Liver (tissue), 8 donors: ENCODE measurements at regions not wholly inside any gene's neighbourhood (a gene's known extent, or its start where the extent isn't known, plus 50 kb on each side); places are given as distances from the start of the nearest gene placed in this dataset.

ENCODE experiments used
- DNase-seq: peaks from one replicate; pipeline ENCODE4 v3.0.0-alpha.2; 2017; ENCODE audit warnings: low spot score
- H3K27ac ChIP-seq, 2 donors: one replicate each; pipeline ENCODE4 v1.7.0; 2013; ENCODE audit warnings: inconsistent platforms in 2 of 2, low read length in 2 of 2, control low read depth in 1 of 2, low read depth in 1 of 2, mild to moderate bottlenecking in 1 of 2
- H3K27me3 ChIP-seq, 4 donors: one replicate each; pipeline versions ENCODE4 v1.6.1 to v1.7.0; 2013; ENCODE audit warnings: low read length in 3 of 4, inconsistent platforms in 1 of 4, mild to moderate bottlenecking in 1 of 4, moderate library complexity in 1 of 4; ENCODE audit not compliant: control insufficient read depth in 4 of 4, insufficient read depth in 4 of 4
- H3K36me3 ChIP-seq, 4 donors: one replicate each; pipeline versions ENCODE4 v1.6.1 to v1.7.0; 2013; ENCODE audit warnings: low read length in 3 of 4, mild to moderate bottlenecking in 3 of 4, low read depth in 1 of 4, moderate library complexity in 1 of 4; ENCODE audit not compliant: control insufficient read depth in 4 of 4, insufficient read depth in 3 of 4
- H3K4me1 ChIP-seq, 4 donors: one replicate each; pipeline versions ENCODE4 v1.6.1 to v1.7.0; 2013; ENCODE audit warnings: low read length in 3 of 4, mild to moderate bottlenecking in 3 of 4, moderate library complexity in 1 of 4; ENCODE audit not compliant: control insufficient read depth in 4 of 4, insufficient read depth in 4 of 4
- H3K4me3 ChIP-seq, 3 donors: one replicate each; pipeline versions ENCODE4 v1.6.1 to v1.7.0; 2013; ENCODE audit warnings: low read length in 3 of 3, control low read depth in 1 of 3, low read depth in 1 of 3, mild to moderate bottlenecking in 1 of 3
- H3K9ac ChIP-seq, 2 donors: one replicate each; pipeline ENCODE4 v1.7.0; 2013; ENCODE audit warnings: low read length in 2 of 2, mild to moderate bottlenecking in 2 of 2, moderate library complexity in 2 of 2, control low read depth in 1 of 2, low read depth in 1 of 2
- H3K9me3 ChIP-seq, 4 donors: one replicate each; pipeline versions ENCODE4 v1.6.1 to v1.7.0; 2013; ENCODE audit warnings: low read length in 3 of 4; ENCODE audit not compliant: control insufficient read depth in 4 of 4
- EGR1 ChIP-seq, 2 donors: IDR thresholded peaks; 2 replicates each; pipeline ENCODE4 v1.6.1; 2016 to 2018; ENCODE audit warnings: antibody characterized with exemption in 2 of 2, low read depth in 2 of 2
- FOXA1 ChIP-seq: IDR thresholded peaks from 2 replicates; pipeline ENCODE4 v1.6.1; 2016; ENCODE audit warnings: antibody characterized with exemption
- FOXA2 ChIP-seq: IDR thresholded peaks from 2 replicates; pipeline ENCODE4 v1.6.1; 2016; ENCODE audit warnings: antibody characterized with exemption
- GABPA ChIP-seq, 2 donors: IDR thresholded peaks in 1 of 2; conservative IDR thresholded peaks in 1 of 2; 2 replicates each; pipeline ENCODE4 v1.6.1; 2016; ENCODE audit warnings: antibody characterized with exemption in 2 of 2, mild to moderate bottlenecking in 1 of 2, moderate library complexity in 1 of 2
- HNF4A ChIP-seq, 2 donors: conservative IDR thresholded peaks; 2 replicates each; pipeline ENCODE4 v1.6.1; 2016; ENCODE audit warnings: antibody characterized with exemption in 2 of 2, mild to moderate bottlenecking in 2 of 2
- HNF4G ChIP-seq: IDR thresholded peaks from 2 replicates; pipeline ENCODE4 v1.6.1; 2016; ENCODE audit warnings: antibody characterized with exemption
- JUND ChIP-seq, 2 donors: IDR thresholded peaks; 2 replicates each; pipeline ENCODE4 v1.6.1; 2016; ENCODE audit warnings: antibody characterized with exemption in 2 of 2
- NR2F2 ChIP-seq: IDR thresholded peaks from 2 replicates; pipeline ENCODE4 v1.6.1; 2016; ENCODE audit warnings: antibody characterized with exemption
- RAD21 ChIP-seq, 2 donors: IDR thresholded peaks; 2 replicates each; pipeline ENCODE4 v1.6.1; 2016; ENCODE audit warnings: antibody characterized with exemption in 2 of 2, mild to moderate bottlenecking in 2 of 2
- RXRA ChIP-seq, 2 donors: IDR thresholded peaks; 2 replicates each; pipeline ENCODE4 v1.6.1; 2017 to 2018; ENCODE audit warnings: antibody characterized with exemption in 2 of 2, mild to moderate bottlenecking in 1 of 2
- SP1 ChIP-seq: IDR thresholded peaks from 2 replicates; pipeline ENCODE4 v1.6.1; 2018; ENCODE audit warnings: antibody characterized with exemption, mild to moderate bottlenecking
- TAF1 ChIP-seq: conservative IDR thresholded peaks from 2 replicates; pipeline ENCODE4 v1.6.1; 2016; ENCODE audit warnings: antibody characterized with exemption, mild to moderate bottlenecking
- YY1 ChIP-seq: IDR thresholded peaks from 2 replicates; pipeline ENCODE4 v1.6.1; 2016; ENCODE audit warnings: antibody characterized with exemption, mild to moderate bottlenecking
- WGBS: extraction: QIAGEN DNeasy Blood & Tissue Kit; methylation state at CpG from one replicate; pipeline ENCODE4 v1.1.7; 2013; 5-methylcytosine and 5-hydroxymethylcytosine counted together
- TF ChIP-seq, protein P1 (sequence below): IDR thresholded peaks from 2 replicates; pipeline ENCODE4 v1.6.1; 2016; ENCODE audit warnings: antibody characterized with exemption, mild to moderate bottlenecking
- TF ChIP-seq, protein P2 (sequence below): IDR thresholded peaks from 2 replicates; pipeline ENCODE4 v1.6.1; 2016; ENCODE audit warnings: antibody characterized with exemption
- TF ChIP-seq, protein P3 (sequence below): IDR thresholded peaks from 2 replicates; pipeline ENCODE4 v1.6.1; 2016; ENCODE audit warnings: antibody characterized with exemption
- TF ChIP-seq, protein P4 (sequence below): fragments of 150-350 bp; IDR thresholded peaks from 2 replicates; pipeline ENCODE4 v1.5.1; 2017; ENCODE audit warnings: improper control_type of control experiment, low read depth, low read length; ENCODE audit not compliant: missing input control
- donor health status: healthy.
- donor health status: healthy.
- donor health status: healthy.
- donor health status: healthy.
- donor health status: healthy.

DNA sequence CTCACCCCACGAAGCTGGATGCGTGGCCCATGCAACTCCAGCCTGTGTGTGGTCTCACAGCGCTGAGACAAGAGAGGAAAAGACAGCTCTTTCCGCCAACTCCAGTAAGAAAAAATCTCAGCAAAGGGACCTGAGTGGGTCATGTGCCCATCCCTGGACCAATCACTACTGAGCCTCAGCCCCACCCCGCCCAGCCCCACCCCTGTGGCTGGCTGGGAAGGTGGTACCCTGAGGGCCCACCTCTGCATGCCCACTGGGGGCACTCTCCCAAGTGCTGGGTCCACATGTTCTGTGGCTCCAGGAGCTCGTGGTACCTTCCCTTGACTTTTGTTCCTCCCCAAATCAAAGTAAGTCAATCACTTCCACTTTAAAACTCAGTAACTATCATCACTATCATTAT lies 105.1 kb upstream of the SMIM23 start (continued):
- TF ChIP-seq, protein P1, sequence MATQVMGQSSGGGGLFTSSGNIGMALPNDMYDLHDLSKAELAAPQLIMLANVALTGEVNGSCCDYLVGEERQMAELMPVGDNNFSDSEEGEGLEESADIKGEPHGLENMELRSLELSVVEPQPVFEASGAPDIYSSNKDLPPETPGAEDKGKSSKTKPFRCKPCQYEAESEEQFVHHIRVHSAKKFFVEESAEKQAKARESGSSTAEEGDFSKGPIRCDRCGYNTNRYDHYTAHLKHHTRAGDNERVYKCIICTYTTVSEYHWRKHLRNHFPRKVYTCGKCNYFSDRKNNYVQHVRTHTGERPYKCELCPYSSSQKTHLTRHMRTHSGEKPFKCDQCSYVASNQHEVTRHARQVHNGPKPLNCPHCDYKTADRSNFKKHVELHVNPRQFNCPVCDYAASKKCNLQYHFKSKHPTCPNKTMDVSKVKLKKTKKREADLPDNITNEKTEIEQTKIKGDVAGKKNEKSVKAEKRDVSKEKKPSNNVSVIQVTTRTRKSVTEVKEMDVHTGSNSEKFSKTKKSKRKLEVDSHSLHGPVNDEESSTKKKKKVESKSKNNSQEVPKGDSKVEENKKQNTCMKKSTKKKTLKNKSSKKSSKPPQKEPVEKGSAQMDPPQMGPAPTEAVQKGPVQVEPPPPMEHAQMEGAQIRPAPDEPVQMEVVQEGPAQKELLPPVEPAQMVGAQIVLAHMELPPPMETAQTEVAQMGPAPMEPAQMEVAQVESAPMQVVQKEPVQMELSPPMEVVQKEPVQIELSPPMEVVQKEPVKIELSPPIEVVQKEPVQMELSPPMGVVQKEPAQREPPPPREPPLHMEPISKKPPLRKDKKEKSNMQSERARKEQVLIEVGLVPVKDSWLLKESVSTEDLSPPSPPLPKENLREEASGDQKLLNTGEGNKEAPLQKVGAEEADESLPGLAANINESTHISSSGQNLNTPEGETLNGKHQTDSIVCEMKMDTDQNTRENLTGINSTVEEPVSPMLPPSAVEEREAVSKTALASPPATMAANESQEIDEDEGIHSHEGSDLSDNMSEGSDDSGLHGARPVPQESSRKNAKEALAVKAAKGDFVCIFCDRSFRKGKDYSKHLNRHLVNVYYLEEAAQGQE = no peak
- TF ChIP-seq, protein P2, sequence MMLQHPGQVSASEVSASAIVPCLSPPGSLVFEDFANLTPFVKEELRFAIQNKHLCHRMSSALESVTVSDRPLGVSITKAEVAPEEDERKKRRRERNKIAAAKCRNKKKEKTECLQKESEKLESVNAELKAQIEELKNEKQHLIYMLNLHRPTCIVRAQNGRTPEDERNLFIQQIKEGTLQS = no peak
- TF ChIP-seq SP1 = no peak
- TF ChIP-seq, protein P3, sequence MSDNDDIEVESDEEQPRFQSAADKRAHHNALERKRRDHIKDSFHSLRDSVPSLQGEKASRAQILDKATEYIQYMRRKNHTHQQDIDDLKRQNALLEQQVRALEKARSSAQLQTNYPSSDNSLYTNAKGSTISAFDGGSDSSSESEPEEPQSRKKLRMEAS = no peak
- TF ChIP-seq JUND (IDR thresholded peaks at IDR 0.05) = no peak
- TF ChIP-seq EGR1 (IDR thresholded peaks at IDR 0.05; ENCODE audit: low read depth in 2 of 2) = no peak
- TF ChIP-seq HNF4A (conservative IDR thresholded peaks at IDR 0.05) = no peak
- TF ChIP-seq TAF1 = no peak
- no peak for TF ChIP-seq RXRA (IDR thresholded peaks at IDR 0.05)

DNA sequence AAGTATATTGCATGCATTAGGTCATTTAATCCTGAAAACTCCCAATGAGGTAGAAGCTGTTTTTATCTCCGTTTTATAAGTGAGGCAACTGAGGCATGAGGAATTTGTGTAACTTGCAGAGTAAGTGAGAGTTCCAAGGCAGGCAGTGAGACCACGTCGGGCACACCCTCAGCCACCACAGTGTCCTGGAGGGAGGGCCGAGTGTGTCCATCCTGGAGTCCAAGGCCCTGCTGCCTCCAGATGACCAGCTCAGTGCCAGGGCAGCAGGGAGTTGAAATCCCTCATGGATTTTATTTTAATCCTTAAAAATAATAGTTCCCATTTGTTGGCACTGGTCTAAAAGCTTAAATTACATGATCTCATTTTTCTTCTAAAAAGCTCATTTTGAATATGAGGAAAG lies 104.6 kb upstream of the SMIM23 start:
- Histone ChIP-seq H3K9ac (no peak overlapping the region), H3K4me3 (no peak overlapping the region), H3K9me3 (no peaks in the 10 kb centered on the region), H3K4me1 (no peaks in the 10 kb centered on the region), H3K27me3 (peaks cover 0 to 7% (median 0%) of the 10 kb centered on the region in 4 donors), H3K36me3 (no peaks in the 10 kb centered on the region), H3K27ac (no peak overlapping the region)
- TF ChIP-seq, protein P4, sequence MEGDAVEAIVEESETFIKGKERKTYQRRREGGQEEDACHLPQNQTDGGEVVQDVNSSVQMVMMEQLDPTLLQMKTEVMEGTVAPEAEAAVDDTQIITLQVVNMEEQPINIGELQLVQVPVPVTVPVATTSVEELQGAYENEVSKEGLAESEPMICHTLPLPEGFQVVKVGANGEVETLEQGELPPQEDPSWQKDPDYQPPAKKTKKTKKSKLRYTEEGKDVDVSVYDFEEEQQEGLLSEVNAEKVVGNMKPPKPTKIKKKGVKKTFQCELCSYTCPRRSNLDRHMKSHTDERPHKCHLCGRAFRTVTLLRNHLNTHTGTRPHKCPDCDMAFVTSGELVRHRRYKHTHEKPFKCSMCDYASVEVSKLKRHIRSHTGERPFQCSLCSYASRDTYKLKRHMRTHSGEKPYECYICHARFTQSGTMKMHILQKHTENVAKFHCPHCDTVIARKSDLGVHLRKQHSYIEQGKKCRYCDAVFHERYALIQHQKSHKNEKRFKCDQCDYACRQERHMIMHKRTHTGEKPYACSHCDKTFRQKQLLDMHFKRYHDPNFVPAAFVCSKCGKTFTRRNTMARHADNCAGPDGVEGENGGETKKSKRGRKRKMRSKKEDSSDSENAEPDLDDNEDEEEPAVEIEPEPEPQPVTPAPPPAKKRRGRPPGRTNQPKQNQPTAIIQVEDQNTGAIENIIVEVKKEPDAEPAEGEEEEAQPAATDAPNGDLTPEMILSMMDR = no peak
- no peak for TF ChIP-seq RXRA (IDR thresholded peaks at IDR 0.05)
- no peak for TF ChIP-seq JUND (IDR thresholded peaks at IDR 0.05)
- TF ChIP-seq, protein P3 = no peak
- no peak for DNase-seq
- WGBS = 87% methylated on average over 4 of the region's 4 CpGs

DNA sequence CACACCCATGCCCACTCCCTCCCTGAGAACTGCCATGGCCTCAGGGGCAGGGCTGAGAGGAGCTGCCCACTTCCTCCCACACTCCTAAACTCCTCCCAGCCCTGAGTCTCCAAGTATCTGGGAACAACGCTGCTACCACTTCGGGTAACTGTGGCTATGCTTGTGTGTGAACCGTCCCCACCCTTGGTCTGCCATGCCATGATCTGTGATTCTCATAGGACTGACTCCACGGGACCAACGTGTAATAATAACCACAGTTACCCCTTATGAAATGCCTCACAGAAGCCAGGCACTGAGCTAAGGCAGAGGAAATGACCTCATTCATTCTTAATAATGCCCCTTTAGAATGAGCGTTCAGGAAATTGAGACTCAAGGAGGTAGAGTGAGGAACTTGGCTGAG lies 103.9 kb upstream of the SMIM23 start:
- Histone ChIP-seq H3K36me3 (no peaks in the 10 kb centered on the region), H3K27me3 (peaks cover 0 to 7% (median 0%) of the 10 kb centered on the region in 4 donors), H3K27ac (no peak overlapping the region), H3K4me3 (no peak overlapping the region), H3K4me1 (no peaks in the 10 kb centered on the region), H3K9ac (no peak overlapping the region), H3K9me3 (no peaks in the 10 kb centered on the region)
- 69% methylated on average over 6 of the region's 6 CpGs for WGBS
- DNase-seq = no peak
- TF ChIP-seq JUND (IDR thresholded peaks at IDR 0.05) (no peak), FOXA1 (no peak), EGR1 (IDR thresholded peaks at IDR 0.05; ENCODE audit: low read depth in 2 of 2) (no peak), FOXA2 (no peak), HNF4A (conservative IDR thresholded peaks at IDR 0.05) (no peak), YY1 (no peak), RAD21 (IDR thresholded peaks at IDR 0.05) (no peak), HNF4G (no peak), TAF1 (no peak), SP1 (no peak), GABPA (IDR thresholded peaks at IDR 0.05 in 1 of 2, conservative IDR thresholded peaks at IDR 0.05 in 1 of 2) (no peak), NR2F2 (no peak)
- TF ChIP-seq, protein P3 = no peak
- TF ChIP-seq, protein P2 = no peak
